Activated naive CD8-positive, alpha-beta T cell treated with anti-CD3 and anti-CD28 coated beads, Interleukin-2, amount 10 ng/mL, durations not matched to agents 7 days and 5 days (primary cell): ENCODE measurements at regions not wholly inside any gene's neighbourhood (a gene's known extent, or its start where the extent isn't known, plus 50 kb on each side); places are given as distances from the start of the nearest gene placed in this dataset.

Experiments used
- ATAC-seq: fragments of 150-1000 bp; cut with Tn5 transposase; one replicate; pipeline ENCODE4 v1.10.0; 2021; ENCODE audit warnings: low read depth, moderate library complexity
- POLR2A ChIA-PET: fragments of 350-600 bp; sonication (Branson Sonifier 250); formaldehyde crosslinking; loops from one replicate; lab custom pipeline; 2021; ENCODE audit warnings: antibody characterized with exemption; lab: Charles Lee
- DNase-seq: peaks from one replicate; pipeline ENCODE4 v3.0.0; 2021
- H3K27ac Mint-ChIP-seq: one replicate; pipeline ENCODE4 v1.8.0; 2022; ENCODE audit warnings: mild to moderate bottlenecking, mixed read lengths
- H3K27me3 Mint-ChIP-seq: one replicate; pipeline ENCODE4 v1.8.0; 2022; ENCODE audit warnings: mild to moderate bottlenecking, moderate library complexity, mixed read lengths
- H3K36me3 Mint-ChIP-seq: one replicate; pipeline ENCODE4 v1.8.0; 2021; ENCODE audit warnings: mild to moderate bottlenecking, mixed read lengths
- H3K4me1 Mint-ChIP-seq: one replicate; pipeline ENCODE4 v1.8.0; 2021; ENCODE audit warnings: mixed read lengths
- H3K4me3 Mint-ChIP-seq: one replicate; pipeline ENCODE4 v1.8.0; 2022; ENCODE audit warnings: mild to moderate bottlenecking, moderate library complexity, mixed read lengths
- H3K9me3 Mint-ChIP-seq: one replicate; pipeline ENCODE4 v1.8.0; 2021; ENCODE audit warnings: mixed read lengths

DNA sequence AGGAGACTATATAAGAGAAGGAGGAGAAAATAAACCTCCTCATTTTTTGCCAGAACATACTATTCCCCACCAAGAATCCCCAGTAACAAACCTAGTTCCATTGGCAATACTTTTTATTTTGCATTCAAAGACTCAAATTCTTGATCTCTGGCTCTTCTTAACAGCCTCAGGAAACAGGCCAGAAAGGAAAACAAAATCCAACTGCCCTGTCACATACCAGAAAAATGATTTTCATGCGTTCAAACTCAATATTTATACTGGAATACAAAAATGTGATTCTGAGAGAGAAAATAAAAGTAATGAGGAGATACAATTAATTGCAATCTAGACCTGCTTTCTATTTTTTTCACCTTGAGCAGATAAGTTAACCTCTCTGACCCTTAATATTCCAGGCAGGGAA, 435.9 kb upstream of the AUTS2 start:
- Mint-ChIP-seq H3K36me3 (no peaks in the 10 kb centered on the region), H3K4me3 (no peak overlapping the region), H3K27me3 (no peaks in the 10 kb centered on the region), H3K27ac (no peak overlapping the region), H3K4me1 (no peaks in the 10 kb centered on the region), H3K9me3 (peaks cover 7% of the 10 kb centered on the region)
- DNase-seq: no peak
- no peak for ATAC-seq
- POLR2A ChIA-PET: no interaction called here

- Mint-ChIP-seq H3K27me3 (no peaks in the 10 kb centered on the region), H3K27ac (no peak overlapping the region), H3K9me3 (peaks cover 7% of the 10 kb centered on the region), H3K4me1 (no peaks in the 10 kb centered on the region), H3K4me3 (no peak overlapping the region), H3K36me3 (no peaks in the 10 kb centered on the region)
- no peak for ATAC-seq
- DNase-seq: no peak
- POLR2A ChIA-PET: no interaction called here
Observed at GRCh38 chr7:69162931-69163670, 435.2 kb upstream of the AUTS2 start.

- Mint-ChIP-seq H3K36me3 (no peaks in the 10 kb centered on the region), H3K27ac (no peak overlapping the region), H3K4me3 (no peak overlapping the region), H3K27me3 (no peaks in the 10 kb centered on the region), H3K4me1 (no peaks in the 10 kb centered on the region), H3K9me3 (peaks cover 4% of the 10 kb centered on the region)
- ATAC-seq (no peak), DNase-seq (no peak)
- POLR2A ChIA-PET: no interaction called here
Observed at GRCh38 chr7:69166979-69167516, 431.2 kb upstream of the AUTS2 start.

GRCh38 chr7:69169386-69169785, 428.9 kb upstream of the AUTS2 start:
- H3K4me1 Mint-ChIP-seq: no peaks in the 10 kb centered on the region
- POLR2A ChIA-PET: no interaction called here
- no peak for ATAC-seq

GRCh38 chr7:69172357-69173077, 425.8 kb upstream of the AUTS2 start:
- no peaks in the 10 kb centered on the region for H3K9me3 Mint-ChIP-seq
- H3K4me3 Mint-ChIP-seq: no peak overlapping the region
- H3K27me3 Mint-ChIP-seq: peaks cover 2% of the 10 kb centered on the region
- POLR2A ChIA-PET: no interaction called here
- H3K36me3 Mint-ChIP-seq: no peaks in the 10 kb centered on the region
- H3K27ac Mint-ChIP-seq: no peak overlapping the region
- H3K4me1 Mint-ChIP-seq: no peaks in the 10 kb centered on the region
- ATAC-seq (no peak), DNase-seq (no peak)

More at GRCh38 chr7:69169386-69169785, 428.9 kb upstream of the AUTS2 start:
- Mint-ChIP-seq H3K27ac (no peak overlapping the region), H3K27me3 (no peaks in the 10 kb centered on the region), H3K4me3 (no peak overlapping the region), H3K9me3 (peaks cover 2% of the 10 kb centered on the region), H3K36me3 (no peaks in the 10 kb centered on the region)
- no peak for DNase-seq

GRCh38 chr7:69173341-69173740, 424.9 kb upstream of the AUTS2 start:
- Mint-ChIP-seq H3K27me3 (peaks cover 2% of the 10 kb centered on the region), H3K4me1 (no peaks in the 10 kb centered on the region), H3K27ac (no peak overlapping the region), H3K36me3 (no peaks in the 10 kb centered on the region), H3K9me3 (no peaks in the 10 kb centered on the region), H3K4me3 (no peak overlapping the region)
- POLR2A ChIA-PET: no interaction called here
- no peak for DNase-seq
- ATAC-seq: no peak

- POLR2A ChIA-PET: no interaction called here
- Mint-ChIP-seq H3K4me1 (no peaks in the 10 kb centered on the region), H3K27me3 (peaks cover 2% of the 10 kb centered on the region), H3K4me3 (no peak overlapping the region), H3K9me3 (no peaks in the 10 kb centered on the region), H3K36me3 (no peaks in the 10 kb centered on the region), H3K27ac (no peak overlapping the region)
- ATAC-seq (no peak), DNase-seq (no peak)
Observed at GRCh38 chr7:69173846-69174245, 424.4 kb upstream of the AUTS2 start.

- POLR2A ChIA-PET: no interaction called here
- Mint-ChIP-seq H3K9me3 (peaks cover 2% of the 10 kb centered on the region), H3K27me3 (peaks cover 2% of the 10 kb centered on the region), H3K4me1 (no peaks in the 10 kb centered on the region), H3K36me3 (no peaks in the 10 kb centered on the region), H3K4me3 (no peak overlapping the region), H3K27ac (no peak overlapping the region)
- no peak for DNase-seq
- no peak for ATAC-seq
Observed at GRCh38 chr7:69176841-69177240, 421.4 kb upstream of the AUTS2 start.

DNA sequence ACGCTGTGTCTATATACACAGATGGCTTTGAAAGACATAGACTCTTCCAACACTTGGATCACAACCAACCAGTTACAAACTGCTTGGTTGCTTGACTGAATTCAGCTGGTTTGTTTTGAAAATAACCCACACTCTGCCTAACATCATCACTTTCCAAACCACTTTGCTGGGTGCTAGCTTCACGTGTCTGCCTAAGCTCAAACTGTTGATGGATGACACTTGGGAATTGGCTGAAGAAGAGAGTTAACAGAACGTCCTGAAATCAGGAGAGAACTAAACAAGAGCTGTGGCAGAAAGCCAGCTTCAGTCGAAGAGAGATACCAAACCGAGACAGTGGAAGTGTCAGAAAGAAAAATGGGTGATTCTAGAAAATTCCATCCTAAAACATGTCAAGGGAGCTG, 420.8 kb upstream of the AUTS2 start:
- no peak for DNase-seq
- Mint-ChIP-seq H3K36me3 (no peaks in the 10 kb centered on the region), H3K4me3 (no peak overlapping the region), H3K4me1 (peaks cover 1% of the 10 kb centered on the region), H3K27me3 (peaks cover 2% of the 10 kb centered on the region), H3K27ac (no peak overlapping the region), H3K9me3 (peaks cover 2% of the 10 kb centered on the region)
- ATAC-seq: no peak
- POLR2A ChIA-PET: no interaction called here

DNA sequence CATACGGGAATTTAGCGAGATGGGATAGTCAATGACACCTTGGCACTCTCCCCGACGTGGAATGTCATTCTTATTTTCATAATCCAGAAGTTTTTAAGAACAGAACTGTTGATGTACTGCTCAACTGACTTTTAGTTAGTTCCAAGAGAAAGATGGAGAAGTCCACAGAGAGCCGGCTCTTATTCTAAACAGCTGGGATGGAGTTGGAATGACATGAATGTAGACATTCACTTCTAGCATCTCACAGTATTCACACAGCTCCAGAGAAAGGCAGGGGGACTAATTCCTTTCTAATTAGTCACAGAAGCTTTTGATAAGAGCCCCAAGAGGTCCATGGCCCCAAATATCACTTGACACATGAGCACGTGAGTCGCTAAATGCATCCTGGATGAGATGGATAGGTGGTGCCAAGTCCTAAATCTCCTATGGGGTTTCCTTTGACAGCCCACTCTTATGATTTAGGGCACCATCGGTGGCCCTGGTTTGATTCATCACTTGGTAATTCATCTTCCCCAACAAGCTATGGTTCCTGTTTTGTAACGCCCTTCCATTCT, 420.3 kb upstream of the AUTS2 start:
- Mint-ChIP-seq H3K4me1 (peaks cover 4% of the 10 kb centered on the region), H3K27me3 (peaks cover 2% of the 10 kb centered on the region), H3K27ac (no peak overlapping the region), H3K4me3 (no peak overlapping the region), H3K9me3 (peaks cover 2% of the 10 kb centered on the region), H3K36me3 (no peaks in the 10 kb centered on the region)
- POLR2A ChIA-PET: no interaction called here
- ATAC-seq: no peak
- DNase-seq: no peak

GRCh38 chr7:69180662-69181061, 417.6 kb upstream of the AUTS2 start:
- ATAC-seq: no peak
- Mint-ChIP-seq H3K4me3 (no peak overlapping the region), H3K4me1 (peaks cover 4% of the 10 kb centered on the region), H3K27me3 (no peaks in the 10 kb centered on the region), H3K9me3 (peaks cover 2% of the 10 kb centered on the region), H3K36me3 (no peaks in the 10 kb centered on the region), H3K27ac (no peak overlapping the region)
- DNase-seq: no peak
- POLR2A ChIA-PET: no interaction called here

- Mint-ChIP-seq H3K27ac (no peak overlapping the region), H3K4me1 (peaks cover 4% of the 10 kb centered on the region), H3K27me3 (no peaks in the 10 kb centered on the region), H3K36me3 (no peaks in the 10 kb centered on the region), H3K9me3 (peaks cover 9% of the 10 kb centered on the region), H3K4me3 (no peak overlapping the region)
- no peak for ATAC-seq
- DNase-seq: no peak
- POLR2A ChIA-PET: no interaction called here
Observed at GRCh38 chr7:69182596-69183467, 415.4 kb upstream of the AUTS2 start.

DNA sequence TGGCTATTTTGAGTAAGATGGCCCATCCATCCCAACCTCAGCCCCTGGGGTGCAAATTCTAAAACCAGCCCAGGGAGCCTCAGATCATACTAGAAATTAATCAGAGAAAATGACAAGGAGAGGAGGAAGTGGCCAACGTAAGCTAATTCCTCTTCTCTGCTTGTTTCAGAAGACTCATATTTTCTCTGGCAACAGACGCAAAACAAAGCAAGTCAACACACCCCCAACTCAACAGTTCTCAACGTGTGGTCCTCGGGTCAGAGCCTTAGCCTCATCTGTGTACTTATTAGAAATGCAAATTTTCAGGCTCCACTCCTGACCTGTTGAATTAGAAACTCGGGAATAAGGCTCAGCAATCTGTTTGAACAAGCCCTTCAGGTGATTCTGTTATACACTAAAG, 413.9 kb upstream of the AUTS2 start:
- no peak for ATAC-seq

More for the DNA sequence above, 413.9 kb upstream of the AUTS2 start:
- Mint-ChIP-seq H3K27me3 (no peaks in the 10 kb centered on the region), H3K9me3 (peaks cover 9% of the 10 kb centered on the region), H3K4me1 (peaks cover 4% of the 10 kb centered on the region), H3K36me3 (no peaks in the 10 kb centered on the region), H3K27ac (no peak overlapping the region), H3K4me3 (peak overlapping the region; percentile 10)
- POLR2A ChIA-PET: no interaction called here
- no peak for DNase-seq
